Medulla oblongata (tissue), 1 donor: ENCODE measurements at regions not wholly inside any gene's neighbourhood (a gene's known extent, or its start where the extent isn't known, plus 50 kb on each side); places are given as distances from the start of the nearest gene placed in this dataset.
A peak's percentile ranks its signal among the peaks of the same experiment; 100 is the strongest.

Experiments used
- DNase-seq: peaks from one replicate; pipeline ENCODE4 v3.0.0-alpha.2; 2015; ENCODE audit errors: extremely low spot score

DNA sequence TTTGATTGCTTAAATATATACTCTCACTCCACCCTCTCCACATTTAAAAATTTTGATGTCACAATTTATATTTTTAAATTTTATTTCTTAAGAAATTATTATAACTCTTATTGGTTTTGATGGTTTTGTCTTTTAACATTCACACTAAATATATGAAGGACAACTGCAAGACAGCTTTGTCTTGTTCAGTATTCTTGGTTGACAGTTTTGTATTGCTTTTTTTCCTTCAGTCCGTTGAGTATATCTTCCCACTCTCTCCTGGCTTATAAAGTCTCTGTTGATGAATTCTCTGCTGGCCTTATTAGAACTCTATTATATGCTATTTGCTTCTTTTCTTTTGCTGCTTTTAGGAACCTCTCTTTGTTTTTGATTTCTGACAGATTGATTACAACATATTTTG lies 392.2 kb downstream of the C6orf118 start:
- DNase-seq, result no peak

DNA sequence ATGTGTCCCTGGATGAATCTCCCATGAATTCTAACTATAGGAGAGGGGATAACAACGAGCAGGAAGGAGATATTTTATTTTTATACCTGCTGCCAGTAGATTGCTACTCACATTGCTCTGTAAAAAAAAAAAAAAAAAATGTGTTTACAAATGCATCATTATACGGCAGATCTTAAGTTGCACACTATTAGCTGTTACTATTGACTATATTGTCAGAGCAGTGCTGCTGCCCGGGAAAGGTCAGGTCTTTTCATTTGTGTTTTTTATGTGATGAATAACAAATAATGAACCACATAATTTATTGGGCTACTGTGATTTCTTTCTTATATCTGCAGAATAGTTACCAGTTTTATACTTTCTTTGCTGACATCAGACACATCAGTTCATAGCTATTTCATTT lies 393.3 kb downstream of the C6orf118 start:
- DNase-seq, result no peak

DNA sequence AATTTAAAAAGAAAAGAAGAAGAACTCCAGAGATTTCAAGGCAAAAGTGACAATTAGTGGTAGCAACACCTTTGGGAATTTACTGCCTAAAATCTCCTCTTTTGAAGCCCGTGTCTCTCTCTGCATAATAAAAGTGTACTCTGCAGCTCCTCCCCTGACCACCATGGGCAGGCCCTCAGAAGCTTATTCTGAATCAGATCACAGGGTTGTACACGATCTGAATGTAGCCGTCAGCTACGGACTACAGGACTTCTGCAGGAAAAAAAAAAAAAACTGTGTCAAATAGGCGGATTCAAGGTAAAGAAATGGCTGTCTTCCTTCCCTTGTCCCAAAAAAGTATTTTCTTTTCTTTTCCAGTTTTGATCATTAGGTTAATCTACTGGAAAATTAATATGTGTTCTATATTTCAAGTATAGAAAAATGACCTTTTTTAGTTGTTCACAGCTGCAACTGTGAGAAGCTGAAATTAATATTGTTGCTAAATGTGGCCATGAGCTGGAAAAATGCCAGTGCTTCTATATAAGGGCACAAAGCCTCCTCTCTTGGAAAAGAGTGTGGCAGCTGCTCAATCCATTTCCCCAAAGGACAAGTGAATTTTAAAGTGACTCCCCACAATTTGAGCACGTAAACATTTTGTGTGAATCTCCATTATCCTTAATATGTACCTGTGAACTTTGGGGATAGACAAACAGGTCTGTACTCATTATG lies 397.4 kb downstream of the C6orf118 start:
- peak; percentile 27 for DNase-seq

DNA sequence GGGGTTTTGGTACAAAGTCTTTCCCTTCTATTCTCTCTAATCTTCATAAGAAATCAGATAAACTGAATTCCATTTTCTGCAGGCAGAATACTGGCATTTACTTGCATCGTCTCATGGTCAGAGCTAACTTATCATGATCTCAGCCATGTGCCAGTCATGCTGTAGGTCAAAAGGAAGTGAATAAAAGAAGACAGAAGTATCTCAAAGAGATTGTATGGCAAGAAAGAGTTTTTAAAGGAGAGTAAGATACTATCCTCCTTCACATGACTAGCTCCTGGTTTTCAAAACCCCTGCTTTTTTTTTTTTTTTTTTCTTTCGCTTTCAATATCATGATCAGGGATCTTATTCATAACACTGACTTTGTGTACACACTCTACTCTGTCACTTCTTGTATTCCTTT lies 398.3 kb downstream of the C6orf118 start:
- no peak for DNase-seq

DNA sequence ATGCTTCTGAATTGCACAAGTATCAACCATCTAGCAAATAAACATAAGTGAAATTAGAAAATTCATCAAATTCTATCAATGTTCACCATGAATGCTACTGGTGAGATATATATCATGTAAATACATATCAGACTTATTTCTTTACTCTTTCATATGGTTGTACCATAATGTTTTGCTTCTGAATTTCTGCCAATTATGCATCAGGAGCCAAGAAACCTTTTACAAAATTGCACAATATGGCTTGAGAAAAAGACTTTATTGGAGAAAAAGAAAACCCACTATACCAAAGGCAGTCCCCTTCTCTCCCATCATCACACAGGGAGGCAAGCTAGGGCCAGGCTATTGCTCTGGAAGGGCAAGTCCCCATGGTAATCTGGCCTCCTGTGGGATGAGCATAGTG lies 402.6 kb downstream of the C6orf118 start:
- no peak for DNase-seq

DNA sequence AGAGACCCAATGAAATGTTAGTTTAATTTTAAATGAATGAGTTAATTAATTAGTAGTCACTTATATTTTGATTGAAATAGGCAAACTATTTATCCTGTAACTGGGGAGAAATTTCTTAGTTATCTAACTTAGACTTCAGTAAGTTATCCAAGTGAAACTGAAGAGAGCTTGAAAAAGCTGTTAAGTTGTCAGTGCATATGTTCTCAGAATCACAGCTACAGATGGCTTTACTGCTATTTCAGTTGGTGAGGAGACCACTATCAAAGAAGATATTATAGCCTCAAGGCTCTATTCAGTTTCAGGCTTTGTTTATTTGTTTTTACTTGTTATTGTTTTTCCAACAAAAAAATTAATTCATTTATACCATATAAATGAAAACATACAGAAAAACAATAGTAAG lies 404.1 kb downstream of the C6orf118 start:
- DNase-seq, result no peak

DNA sequence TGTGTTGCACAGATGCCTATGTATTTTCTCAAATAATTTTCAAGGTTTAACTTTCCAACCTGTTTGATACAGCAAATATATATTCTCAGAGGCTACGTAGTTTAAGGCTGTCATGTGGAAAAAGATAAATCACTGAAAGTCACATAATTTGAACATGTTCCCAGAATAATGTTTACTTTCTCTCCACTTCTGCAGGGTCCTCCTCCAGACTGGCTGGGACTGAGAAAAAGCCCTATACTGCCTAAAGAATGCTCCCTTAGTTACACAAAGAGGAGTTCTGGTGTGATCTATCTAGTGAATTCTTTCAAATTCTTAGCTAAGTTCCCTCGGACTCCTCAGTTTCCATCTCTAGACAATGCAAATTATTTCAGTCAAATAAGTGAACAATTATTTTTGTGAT lies 411.0 kb downstream of the C6orf118 start:
- DNase-seq, result no peak

DNA sequence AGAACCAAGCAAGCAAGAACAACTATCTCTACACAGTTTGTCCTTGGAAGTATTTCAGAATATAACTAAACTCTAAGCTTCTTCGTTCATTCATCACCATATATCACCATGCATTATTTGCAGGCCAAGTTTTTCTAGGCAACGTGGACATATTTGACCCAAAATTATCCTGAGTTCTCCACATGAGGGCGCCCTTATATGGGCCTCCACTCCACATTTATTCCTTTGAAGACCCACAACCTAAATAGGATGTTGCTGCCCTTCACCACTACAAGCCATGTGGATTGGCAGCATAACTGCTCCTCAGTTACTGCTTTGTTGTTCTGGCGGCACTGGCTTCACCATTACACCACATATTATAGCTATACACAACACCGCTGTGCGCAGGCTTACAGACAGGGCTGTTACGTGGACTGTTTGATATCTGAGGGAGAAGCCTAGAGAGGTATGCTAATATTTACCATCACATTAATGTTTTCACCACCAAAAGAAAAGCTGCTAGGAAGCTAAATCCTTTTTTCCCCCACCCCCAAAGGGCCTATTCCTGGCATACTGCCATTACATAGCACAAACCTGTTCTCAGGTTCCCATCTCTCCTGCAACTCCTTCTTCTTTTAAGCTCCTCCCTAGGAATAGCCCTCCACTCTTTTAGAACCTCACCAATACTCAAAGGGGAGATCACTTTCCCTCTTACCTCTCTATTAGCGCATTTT lies 411.7 kb downstream of the C6orf118 start:
- no peak for DNase-seq

DNA sequence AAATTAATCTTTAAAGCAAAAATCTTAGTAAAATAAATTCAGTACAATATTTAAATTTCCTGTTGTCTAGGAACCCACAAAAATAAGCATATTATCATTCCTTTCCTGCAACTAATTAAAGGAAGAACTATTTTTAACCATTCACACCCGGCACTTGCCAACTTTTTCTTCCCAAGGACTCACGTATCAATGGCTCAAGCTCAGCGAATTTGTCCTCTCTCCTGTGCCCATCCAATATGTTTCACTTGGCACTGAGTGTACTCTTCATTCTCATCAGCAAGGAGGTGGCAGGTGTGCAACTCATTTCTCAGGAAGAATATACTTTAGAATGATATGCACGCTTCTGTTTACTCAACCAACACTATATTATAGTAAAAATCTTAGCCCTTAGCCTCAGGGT lies 419.4 kb downstream of the C6orf118 start:
- DNase-seq, result no peak

DNA sequence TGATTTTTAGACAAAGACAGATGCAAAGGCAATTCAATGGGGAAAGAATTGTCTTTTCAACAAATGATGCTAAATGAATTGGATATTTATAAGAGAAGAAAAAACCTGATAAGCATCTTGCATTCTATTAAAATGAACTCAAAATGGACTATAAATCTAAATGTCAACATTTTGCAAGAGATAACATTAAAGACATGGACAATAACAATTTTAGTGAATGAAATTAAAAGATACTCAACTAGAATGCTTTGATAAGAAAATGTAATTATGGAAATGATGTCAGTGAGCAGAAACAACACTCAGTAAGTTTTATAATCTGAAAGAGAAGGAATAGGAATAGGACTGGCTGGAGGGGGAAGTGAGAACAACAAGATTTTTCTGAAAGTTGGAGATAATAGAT lies 421.7 kb downstream of the C6orf118 start:
- no peak for DNase-seq

DNA sequence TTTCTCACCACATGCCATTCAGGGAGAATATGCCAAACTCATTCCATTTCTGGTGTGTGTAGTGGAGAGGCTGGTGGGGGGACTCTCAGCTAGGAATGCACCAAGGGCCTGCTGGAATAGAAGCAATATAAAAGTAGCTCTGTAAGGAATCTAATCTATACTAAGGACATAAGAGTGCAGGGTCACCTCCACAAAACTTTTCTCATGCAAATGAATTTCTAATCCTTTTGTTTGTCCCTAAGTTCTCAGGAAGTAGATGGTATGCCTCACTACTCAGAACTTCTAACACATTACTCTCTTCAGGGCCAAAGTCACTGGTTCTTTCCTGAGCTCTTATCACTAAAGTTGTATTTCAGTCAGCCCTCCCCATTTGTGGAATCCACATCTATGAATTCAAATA lies 427.2 kb downstream of the C6orf118 start:
- no peak for DNase-seq

DNA sequence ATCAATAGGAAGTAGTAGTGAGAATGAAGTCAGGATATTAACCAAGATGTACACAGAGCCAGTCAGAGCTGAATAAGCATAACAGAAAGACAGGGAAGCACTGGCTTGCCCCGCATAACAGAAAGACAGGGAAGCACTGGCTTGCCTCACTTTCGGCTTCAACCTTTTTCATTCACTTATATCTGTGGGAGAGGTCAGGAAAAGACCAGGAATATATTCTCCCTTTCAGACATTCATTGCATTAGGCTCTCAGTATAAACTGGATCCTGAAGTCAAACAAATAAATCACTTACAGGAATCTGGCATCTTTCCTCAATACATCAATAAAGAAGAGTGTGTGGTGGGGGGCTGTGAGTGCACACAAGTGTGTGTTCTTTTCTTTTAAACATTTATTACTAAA lies 437.6 kb downstream of the C6orf118 start:
- DNase-seq, result no peak

DNA sequence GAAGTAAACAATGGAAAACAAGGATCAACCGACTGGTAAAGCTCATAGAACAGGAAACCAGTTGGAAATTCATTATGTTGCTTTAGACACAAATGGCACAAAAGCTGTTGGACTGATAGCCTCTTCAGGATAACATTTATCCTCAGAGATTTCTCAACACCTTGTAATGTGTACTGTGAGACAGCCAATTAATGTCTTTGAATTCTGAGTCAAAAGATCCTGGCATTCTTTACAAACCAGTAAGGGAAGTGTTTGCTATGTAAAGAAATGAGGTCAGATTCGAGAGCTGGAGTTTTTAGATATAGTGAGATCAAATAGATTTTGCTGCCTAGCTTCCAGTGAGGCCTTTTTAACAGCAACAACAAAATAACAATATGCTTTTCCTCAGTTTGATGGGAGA lies 439.2 kb downstream of the C6orf118 start:
- DNase-seq, result no peak

DNA sequence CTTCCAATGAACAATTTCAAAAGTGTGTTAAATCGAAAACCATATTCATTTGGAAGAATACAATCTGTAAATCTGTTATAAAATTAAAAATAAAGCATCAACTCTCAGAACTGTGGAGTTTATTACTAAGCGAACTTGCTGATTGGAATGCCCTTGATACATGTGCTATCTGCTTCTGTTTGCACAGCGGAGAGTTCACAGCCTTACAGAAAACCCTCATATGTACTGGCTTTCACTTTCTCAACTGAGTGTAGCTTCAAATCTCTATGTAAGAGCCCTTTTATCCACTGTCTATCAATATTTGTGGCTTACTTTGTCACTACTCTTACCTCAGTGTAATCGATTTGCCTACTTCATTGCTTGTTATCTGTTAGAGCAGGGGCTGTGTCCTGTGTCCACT lies 447.4 kb downstream of the C6orf118 start:
- DNase-seq, result no peak

DNA sequence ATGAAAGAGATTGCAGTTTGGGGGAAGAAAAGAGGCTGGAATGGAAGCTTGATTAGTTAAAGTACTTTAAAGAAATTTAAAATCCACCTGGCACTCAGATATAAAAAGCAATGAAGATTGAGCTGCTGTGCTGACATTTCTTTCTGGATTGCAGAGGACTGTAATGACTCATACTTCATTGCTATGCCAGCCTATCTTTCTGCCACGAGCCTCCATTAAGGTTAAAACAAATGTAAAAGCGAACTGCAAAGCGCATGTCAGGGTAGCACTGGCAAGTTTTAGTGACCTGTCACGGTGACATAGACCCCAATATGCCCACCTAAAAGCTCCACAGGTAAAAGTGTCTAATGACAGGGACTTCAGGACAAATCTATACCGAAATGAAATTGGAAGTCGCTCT lies 449.6 kb downstream of the C6orf118 start:
- DNase-seq, result no peak

DNA sequence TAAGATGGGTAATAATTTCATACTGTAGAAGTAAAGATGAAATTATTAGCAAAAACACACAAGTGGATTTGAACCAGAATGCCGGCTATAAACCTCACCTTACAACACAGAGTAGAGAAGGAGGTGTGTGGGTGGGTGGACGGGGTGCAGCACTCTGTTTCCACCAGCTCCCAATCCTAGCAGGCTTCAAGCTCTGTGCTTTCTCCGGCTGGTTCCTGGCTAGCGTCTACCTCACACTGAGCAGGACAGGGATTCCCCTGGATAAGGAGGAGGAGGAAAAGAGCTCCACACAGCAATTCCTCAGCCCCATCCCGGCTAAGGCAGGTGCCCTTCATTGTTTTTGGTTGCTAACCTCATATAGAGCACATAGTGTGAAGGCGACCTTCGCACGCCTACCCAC lies 453.3 kb downstream of the C6orf118 start:
- DNase-seq, result no peak

DNA sequence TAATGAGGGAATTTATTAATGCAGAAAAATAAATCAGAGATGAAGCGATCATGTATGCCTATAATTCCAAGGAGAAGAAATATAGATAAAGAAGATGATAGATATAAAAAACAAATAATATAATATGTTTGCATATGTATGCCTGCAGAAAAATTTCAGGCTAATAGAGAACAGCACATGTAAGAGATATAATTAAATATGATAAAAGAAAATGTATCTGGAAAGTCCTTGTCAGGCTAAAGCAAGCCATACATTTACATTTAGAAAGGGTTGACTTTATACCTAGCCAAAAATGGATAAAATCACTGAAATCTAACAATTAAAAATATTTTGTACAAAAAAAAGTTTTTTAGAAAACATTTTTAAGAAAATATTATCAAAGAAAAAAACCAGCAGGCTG lies 454.1 kb downstream of the C6orf118 start:
- DNase-seq, result no peak

DNA sequence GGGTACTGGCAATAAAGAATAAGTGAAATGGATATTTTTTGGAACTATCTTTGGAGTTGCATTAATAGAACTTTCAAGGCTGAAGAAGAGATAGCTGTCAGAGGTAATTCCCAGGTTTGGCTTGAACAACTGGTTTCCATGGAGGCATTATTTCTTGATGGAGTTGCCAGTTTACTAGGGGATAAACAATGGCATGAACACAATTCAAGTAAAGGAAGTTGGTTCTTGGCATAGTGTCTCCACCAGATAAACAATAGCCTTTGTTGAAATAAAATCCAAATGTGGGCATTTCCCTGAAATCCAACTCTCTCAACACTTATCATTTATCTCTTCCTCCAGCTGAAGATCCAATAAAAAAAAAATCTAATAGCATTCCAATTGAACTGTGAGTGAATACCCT lies 454.9 kb downstream of the C6orf118 start:
- peak; percentile 17 for DNase-seq

DNA sequence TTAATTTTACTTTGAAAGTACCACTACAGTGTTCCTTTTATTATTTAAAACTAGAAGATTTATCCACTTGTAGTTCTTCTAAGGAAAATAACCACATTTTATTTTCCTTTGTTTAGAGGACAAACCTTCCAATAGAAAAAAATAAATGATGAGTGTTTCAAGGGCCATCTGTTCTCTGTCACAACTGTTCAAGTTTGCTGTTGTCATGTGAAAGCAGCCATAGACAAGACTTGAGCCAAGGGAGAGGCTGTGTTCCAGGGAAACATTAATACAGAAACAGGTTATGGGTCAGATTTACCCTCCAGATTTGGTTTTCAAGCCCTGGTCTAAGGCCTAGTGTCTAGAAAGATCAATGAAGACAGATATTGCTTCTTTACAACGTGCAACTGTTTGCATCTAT lies 463.6 kb downstream of the C6orf118 start:
- DNase-seq, result no peak

DNA sequence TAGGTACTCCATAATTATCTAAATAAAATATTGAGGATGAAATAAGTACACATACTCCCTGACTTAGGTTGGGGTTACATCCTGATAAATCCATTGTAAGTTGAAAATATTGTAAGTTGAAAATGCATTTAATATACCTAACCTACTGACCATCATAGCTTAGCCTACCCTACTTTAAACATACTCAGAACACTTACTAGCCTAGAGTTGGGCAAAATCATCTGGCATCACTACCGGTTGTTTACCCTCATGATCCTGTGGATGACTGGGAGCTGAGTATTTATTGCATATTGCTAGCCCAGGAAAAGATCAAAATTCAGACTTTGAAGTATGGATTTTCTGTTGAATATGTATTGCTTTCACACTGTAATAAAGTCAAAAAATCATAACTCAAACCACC lies 467.3 kb downstream of the C6orf118 start:
- DNase-seq, result no peak

DNA sequence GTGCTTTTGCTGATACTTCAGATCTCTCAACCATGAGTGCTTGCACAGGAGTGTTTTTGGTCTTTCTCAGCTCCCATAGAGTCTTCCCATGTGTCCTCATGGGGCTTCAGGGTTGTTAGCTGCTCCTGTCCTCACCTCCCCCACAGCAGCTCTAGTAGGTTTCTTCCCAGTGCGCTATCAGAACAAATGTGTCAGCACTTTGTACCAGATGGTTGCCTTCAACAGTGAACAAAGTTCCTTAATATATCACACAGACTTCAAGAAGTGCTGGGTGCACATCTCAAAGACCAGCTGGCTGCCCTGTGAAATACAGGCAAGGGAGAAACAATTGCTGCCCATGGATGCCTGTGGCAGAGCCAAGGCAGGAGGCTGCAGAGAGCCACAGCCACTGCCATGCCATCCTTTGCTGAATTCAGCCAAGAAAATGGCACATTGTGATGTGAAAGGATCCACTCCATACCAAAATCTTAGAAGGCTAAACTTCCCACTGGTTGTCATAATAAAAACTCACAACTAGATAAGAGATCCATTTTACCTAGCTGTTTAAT lies 471.3 kb downstream of the C6orf118 start:
- DNase-seq, result no peak

DNA sequence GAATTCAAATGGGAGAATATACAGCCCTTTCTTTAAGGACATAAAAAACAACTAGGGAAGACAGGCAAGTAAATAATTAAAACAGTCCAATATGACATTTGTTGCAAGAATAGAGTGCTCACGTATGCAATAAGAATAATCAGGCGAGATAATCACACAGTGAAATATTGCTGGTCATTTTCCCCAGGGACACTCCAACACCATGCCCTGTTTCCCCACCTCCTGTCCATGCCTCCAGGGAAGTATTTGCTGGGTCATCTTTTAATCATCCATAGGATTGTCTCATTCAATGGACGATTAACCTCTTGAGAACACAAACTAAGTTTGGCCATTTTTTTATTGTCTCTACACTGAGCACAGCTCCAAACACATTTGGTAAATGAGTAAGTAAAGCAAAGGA lies 472.9 kb downstream of the C6orf118 start:
- no peak for DNase-seq

DNA sequence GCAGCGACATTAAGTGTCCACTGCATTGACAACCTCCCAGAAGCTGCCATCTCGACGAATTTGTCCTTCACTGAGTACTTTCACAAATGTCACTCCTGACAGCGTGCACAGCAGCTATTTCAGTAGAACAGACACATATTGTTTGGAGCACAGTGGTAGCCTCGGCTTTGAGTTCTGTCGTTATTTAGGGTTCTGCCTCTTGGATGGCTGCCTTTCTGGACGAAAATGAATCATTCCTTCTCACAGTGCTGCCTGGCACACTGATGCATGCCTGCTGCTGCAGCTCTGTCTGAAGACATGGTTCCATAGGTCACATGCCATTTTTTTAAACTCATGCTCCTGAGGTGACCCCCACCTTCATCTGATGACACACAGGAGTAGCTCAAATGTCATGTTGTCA lies 477.0 kb downstream of the C6orf118 start:
- peak; percentile 85 for DNase-seq
